ENCODE measurements at regions not wholly inside any gene's neighbourhood (a gene's known extent, or its start where the extent isn't known, plus 50 kb on each side); places are given as distances from the start of the nearest gene placed in this dataset.

DNA sequence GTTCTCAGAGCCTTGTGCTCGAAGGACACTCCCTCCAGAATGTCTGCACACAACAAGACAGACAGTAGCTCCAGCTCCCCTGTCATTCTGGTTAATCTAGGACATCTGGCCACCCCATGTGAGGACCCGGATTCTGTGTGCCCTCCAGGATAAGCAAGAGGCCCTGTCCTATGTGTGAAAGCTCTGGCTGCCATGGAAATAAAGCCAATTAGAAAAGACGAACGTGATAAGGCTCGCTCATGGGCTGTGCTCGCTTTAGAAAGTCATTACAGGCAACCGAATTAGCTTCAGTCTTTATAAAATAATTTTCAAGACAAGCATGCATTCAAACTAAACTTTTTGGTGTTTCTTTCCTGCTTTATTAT, 263.4 kb downstream of the INHBA start:
- TF ChIP-seq, protein P1, sequence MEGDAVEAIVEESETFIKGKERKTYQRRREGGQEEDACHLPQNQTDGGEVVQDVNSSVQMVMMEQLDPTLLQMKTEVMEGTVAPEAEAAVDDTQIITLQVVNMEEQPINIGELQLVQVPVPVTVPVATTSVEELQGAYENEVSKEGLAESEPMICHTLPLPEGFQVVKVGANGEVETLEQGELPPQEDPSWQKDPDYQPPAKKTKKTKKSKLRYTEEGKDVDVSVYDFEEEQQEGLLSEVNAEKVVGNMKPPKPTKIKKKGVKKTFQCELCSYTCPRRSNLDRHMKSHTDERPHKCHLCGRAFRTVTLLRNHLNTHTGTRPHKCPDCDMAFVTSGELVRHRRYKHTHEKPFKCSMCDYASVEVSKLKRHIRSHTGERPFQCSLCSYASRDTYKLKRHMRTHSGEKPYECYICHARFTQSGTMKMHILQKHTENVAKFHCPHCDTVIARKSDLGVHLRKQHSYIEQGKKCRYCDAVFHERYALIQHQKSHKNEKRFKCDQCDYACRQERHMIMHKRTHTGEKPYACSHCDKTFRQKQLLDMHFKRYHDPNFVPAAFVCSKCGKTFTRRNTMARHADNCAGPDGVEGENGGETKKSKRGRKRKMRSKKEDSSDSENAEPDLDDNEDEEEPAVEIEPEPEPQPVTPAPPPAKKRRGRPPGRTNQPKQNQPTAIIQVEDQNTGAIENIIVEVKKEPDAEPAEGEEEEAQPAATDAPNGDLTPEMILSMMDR (IDR thresholded peaks at IDR 0.05), result no peak
- TF ChIP-seq EP300 (IDR thresholded peaks at IDR 0.05) (no peak), POLR2A (IDR thresholded peaks at IDR 0.05; ENCODE audit: low read depth) (no peak), POLR2AphosphoS5 (IDR thresholded peaks at IDR 0.05) (no peak)
